NCI-H1930 (cell line): ENCODE measurements at regions not wholly inside any gene's neighbourhood (a gene's known extent, or its start where the extent isn't known, plus 50 kb on each side); places are given as distances from the start of the nearest gene placed in this dataset.
"Not testable (repeated sequence)": the region's sequence is repeated elsewhere in the genome, so short reads cannot be mapped to it uniquely, and the experiment has no call there.

Experiments used
- DNase-seq, 2 experiments: peaks; one replicate each; lab custom pipeline; 2025; lab: John Stamatoyannopoulos, UW

DNA sequence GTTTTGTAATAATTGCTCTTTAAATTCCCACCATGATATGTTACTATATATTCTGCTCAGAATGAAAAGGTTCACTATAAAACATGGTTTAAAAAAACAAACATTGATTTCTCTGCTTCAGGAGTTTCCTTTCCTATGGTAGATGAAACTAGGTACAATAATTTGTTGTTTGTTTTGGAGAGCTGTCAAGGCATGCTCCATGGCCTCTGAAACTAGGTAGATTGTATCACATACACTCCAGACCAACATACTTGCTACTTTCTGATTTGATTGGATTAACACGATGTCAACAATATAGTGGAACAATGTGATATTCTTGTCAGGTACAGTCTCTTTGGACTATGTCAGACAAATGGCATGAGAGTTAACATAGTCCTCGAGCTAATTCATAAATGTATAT lies 452.7 kb upstream of the CDH9 start:
- no peak for DNase-seq

DNA sequence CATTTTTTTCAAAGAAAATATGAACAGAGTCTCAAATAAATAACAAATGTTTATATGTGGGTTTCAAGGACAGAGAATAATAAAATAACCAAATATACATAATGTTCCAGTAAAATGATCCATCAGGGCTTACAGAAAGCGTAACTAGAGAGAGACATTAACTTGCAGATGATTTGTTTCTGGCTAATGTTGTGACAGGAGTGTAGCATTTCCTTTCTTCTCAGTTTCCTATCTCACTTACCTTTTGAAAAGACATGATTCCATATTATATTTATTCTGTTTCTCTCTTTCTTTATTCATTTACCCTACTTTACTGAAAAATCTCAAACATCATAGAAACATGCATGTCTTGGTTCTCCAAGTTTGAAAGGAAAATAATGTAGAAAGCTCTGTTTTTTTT lies 451.3 kb upstream of the CDH9 start:
- no peak for DNase-seq

DNA sequence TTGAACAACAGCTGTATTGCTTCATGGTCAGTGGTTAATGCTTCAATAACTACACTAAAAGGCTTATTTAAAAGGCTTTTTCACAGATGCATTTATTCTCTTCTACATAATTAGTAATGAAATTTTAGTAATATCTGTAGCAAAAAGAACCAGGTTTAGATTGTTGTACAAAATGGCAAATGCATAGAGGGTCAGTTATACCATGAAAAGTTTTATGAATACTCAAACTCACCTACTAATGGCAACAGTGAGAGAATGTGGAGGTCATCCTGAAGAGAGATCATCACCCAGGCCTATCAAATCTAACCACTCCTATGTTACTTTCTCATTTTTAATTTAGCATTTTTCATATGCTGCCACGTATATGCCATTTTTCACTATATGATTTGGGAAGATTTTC lies 444.3 kb upstream of the CDH9 start:
- no peak for DNase-seq

DNA sequence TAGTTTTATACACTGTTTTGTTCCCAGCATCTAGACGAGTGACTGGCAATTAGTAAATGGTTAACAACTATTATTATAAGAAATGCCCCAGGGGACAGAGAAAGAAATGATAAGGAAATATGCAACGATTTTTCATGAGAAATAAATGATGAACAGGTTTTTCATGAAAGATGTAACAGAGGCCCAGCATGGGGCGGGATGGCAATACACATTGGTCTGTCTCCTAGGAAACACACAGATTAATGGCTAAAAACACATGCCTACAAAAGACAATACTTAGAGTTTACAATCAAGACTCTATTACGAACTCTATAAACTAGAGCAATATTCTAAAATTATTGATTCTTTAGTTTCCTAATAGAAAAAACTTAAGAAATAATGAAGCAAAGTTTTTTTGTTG lies 441.5 kb upstream of the CDH9 start:
- no peak for DNase-seq

DNA sequence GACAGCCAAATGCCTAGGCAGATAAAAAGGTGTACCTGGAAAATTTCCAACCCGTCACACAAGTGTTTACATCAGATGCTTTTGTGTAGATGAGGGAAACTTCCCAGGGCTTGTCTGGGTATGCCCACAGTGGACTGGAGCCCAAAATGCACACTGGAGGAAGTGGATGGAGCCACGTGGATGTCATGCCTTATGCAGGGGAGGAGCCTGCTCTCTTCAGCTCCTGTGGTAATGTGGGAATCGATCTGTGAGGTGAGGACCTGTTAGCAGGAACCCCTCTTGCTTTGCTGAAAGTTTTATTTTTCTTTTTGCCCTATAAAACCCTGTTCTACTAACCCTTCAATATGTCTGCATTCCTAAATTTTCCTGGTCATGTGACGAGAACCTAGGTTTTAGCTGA lies 439.2 kb upstream of the CDH9 start:
- DNase-seq, result no peak

DNA sequence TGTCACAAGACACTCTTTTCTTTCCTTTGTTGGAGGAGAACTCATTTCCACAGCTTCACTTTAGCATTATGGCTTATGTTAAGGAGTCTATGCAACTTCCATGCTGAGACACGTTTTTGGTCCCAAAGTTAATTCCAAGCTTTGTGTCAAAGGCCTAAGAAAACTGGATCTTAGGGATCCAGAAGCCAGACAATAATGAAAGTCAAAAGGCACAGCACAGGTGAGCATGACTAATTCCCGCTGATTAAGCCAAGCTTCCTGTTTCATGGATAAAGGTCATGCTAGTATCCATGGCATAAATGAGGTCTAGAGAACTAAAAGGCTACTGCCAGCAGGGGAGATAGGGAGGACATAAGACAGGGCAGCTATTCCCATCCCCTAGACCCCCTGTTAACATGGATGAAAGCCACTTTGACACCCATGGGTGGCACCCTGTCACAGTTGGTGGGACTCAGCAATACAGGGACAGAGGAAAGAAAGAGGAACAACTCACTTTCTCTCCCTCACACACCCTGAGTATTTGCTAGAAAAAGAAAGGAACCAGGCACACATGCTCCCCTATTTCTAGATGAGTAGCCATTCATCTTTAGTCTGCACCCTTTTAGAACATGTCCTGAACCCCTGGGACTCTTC lies 438.1 kb upstream of the CDH9 start:
- no peak for DNase-seq

DNA sequence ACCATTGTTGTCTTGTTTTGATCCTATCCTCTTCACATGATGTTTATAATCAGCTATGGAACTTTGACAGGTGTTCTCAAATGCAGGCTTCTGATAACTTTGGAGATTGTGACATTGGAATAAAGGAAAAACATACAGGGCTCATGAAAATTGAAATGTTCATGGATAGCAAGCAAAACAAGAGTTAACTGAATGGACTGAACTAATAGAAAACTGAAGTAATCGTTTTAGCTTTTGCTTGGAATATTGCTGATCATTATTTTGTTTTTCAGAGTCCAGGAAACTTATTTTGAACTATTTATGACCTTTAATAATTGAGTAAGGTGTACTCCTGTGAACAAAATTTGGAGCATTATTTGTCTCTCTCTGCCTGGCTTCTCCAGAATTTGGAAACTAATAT lies 436.7 kb upstream of the CDH9 start:
- no peak for DNase-seq

DNA sequence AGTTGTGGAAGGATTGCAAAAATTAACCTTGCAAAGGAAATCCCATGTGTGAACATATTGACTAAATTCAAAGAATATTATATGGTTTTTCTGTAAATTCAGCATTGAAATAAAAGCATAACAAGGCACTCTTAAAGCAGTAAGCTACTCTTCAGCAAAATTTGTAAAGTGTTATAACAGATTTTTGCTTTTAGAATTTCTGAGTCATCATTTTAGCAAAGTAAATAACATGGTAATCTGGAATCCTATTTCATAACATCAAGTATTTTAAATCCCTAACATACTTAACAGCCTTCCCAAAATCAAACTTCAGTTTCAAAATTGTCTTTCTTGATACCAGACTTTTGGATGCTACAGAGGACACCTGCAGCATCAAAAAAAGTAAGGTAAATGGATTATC lies 436.0 kb upstream of the CDH9 start:
- no peak for DNase-seq

DNA sequence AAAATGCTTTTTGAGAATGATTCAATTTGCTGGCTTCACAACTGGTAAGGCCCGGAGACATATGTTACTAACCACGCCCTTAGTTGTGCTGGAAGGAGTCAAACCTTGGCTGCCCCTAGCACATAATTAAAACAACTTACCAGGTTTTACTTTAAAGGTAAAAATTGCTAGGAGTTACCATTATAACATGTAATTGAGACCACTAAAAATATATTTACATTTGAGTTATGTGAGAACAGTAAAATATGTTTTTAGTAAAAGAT lies 435.6 kb upstream of the CDH9 start:
- no peak for DNase-seq

DNA sequence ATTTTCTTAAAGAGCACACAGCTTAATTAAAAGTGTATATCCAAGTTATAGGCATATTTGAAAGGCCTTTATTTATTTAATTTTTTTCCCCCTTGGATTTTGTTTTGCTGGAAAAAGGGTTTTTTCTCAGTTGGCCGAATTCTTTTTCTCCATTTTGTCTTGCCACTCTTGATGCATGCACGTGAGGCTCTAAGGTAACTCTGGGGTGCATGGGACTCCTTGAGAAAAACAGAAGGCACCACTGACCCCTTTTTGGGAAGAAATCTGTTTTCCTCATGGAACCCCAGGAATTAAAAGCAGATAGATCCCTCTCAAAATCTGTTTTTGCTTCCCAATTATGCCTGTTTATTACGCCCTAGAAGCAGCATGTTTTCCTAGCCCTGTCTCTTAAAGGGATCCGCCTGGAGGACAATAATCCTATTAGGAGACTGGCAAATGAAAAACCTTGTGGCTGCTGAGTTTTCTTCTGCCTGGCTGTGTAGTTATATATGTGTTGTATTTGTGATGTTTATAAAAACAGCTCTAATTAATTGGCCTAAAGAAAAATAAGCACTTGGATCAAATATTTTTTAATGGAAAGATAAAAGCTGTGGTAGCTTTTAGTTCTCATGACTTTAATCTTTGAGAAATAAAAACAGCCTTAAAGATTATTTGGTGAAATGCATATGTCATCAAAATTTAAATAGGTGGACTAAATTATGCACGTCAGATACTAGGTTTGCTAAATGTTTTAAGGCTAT lies 435.1 kb upstream of the CDH9 start:
- no peak for DNase-seq

DNA sequence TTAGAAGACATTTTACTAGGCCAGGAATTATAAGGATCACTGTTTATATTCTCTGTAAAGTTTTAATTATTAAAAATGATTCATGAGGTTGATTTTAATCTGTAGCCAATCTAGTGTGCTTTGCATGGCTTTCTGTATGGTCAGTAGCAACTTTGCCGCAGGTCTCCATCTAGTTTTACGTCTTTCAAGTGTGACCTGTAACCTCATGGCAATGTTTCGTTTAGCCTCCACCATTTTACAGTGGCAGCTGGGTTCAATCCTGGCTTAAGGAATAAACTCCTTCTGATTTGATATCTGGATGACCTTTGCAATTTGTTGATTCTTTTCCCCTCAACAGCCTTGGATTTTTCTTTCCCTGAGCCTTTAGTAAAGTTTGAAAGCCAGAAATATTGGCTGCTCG lies 434.5 kb upstream of the CDH9 start:
- DNase-seq, result no peak

DNA sequence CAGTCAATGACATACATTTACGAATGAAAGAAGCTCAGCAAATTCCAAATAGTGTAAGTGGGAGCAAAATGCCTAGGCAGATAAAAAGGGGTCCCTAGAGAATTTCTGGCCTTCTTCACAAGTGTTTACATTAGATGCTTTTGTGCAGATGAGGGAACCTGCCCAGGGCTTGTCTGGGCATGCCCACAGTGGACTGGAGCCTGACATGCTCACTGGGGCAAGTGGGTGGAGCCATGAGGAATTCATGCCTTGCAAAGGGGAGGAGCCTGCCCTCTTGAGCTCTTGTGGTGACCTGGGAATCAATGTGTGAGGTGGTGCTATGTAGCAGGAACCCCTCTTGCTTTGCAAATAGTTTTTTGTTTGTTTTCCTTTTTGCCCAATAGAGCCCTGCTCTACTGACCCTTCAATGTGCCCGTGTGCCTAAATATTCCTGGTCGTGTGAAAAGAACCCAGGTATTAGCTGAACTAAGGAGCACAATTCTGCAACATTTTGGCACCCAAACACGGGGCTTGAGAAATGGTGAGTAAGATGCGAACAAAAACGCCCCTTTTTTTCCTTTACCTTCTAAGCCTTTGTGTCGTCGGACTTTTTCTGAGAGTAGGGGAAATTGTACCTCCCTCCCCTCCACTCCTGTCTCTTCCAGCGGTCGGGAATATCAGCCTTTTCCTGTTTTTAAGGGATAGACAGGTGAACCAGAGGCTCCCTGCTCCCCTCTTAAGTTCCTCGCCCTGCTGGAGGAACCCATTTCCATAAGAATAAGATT lies 433.8 kb upstream of the CDH9 start:
- DNase-seq, result no peak

DNA sequence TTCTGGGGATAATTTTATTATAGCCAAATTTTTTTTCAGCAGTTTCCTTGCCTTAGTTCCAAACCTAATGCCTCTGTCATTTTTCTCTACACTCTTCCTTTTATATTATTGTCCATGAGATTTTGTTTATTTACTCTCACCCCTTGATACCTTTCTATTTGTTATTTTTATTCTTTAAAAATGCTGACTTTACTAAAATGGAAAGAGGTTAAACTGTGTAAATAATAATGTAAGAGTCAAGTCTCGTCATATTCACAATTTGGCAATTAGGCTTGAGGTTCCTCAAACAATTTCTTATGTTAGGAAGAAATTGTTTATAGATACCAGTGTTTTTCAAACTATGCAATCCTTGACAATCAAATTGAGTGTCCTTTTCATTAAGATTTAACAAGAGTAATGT lies 428.6 kb upstream of the CDH9 start:
- no peak for DNase-seq

DNA sequence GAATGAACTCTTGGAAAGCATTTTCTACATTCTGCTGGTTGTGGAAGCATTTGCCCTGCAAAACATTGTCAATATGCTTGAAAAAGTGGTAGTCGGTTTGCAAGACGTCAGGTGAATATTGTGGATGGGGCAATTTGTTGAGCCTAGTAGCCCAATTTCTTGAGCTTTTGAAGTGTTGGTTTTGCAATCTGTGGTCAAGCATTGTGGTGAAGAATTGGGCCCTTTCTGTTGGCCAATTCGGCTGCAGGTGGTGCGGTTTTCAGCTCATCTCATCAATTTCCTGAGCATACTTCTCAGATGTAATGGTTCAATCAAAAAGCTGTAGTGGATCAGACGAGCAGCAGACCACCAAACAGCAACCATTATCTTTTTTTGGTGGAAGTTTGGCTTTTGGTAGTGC lies 426.8 kb upstream of the CDH9 start:
- no peak for DNase-seq

DNA sequence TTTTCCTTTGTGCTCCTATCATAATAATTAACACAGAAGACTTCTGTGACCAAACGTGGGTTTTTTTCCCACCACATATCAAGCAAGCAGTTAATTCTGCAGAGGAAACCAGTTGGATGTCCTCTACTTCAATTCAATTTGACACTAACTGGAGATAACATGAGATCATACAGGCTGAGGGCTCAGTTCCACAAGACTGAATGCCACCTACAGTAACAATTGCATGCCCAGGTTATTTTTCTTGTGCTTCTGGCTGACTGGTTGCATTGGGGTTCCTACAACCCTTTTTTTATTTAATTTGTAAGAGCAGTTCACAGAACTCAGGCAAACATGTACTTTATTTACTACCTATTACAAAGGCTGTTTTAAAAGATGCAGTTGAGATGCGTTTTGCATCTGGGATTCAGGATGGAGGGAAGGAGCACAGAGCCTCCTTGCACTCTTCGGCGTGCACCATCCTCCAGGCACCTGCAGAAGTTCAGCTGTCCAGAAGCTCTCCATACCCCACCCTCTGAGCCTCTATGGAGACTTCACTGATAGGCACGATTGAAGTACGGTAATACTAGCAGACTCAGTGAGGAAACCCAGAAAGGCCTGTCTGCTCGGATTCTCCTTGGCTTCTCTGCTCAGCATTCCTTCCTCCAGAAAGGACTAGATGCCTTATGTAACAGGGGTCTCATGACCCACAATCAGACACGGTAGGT lies 425.2 kb upstream of the CDH9 start:
- no peak for DNase-seq

DNA sequence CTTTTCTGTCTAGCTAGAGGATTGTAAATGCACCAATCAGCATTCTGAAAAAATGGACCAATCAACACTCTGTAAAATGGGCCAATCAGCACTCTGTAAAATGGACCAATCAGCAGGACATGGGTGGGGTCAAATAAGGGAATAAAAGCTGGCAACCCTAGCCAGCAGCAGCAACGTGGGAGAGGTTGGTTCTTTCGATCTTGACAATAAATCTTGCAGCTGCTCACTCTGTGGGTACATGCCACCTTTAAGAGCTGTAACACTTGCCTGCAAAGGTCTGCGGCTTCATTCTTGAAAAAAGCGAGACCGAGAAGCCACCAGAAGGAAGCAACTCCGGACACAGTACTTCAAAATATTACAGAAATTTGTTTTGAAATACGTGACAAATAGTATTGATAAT lies 424.6 kb upstream of the CDH9 start:
- no peak for DNase-seq

DNA sequence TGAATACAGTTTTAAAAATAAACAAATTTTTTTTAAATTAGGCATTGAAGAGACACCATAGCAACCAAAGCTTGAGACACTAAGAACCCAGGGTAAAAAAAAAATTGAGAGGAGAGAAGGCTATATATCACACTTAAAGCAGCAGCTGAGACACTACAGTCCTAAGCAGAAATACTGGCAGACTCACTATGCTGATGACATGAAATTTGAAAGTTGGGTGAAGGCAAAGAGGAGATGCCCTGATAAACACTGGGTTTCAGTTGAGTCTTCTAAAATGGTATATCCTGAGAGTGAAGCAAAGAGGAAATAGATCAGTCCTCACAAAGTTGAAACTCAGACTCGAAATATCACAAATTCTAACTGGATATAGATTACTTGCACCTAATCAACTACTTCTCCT lies 419.9 kb upstream of the CDH9 start:
- DNase-seq, result no peak

DNA sequence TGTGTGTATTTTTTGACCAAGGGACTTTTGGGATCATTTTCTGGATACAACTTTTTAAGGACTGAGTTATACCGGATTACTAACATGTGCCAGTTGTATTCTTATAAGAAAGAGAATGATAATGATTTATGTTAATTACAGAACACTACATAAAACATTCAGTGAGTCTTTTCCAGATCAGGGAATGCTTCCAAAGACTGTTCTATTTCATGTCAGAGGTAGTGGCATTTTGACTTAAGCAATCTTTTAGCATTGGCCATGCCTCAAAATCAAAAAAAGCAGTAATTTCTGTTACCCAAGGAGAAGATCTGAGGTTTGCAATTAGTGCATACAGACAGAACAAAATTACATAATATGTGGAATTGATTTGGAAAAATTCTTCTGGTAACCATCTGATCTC lies 413.0 kb upstream of the CDH9 start:
- DNase-seq, result no peak

DNA sequence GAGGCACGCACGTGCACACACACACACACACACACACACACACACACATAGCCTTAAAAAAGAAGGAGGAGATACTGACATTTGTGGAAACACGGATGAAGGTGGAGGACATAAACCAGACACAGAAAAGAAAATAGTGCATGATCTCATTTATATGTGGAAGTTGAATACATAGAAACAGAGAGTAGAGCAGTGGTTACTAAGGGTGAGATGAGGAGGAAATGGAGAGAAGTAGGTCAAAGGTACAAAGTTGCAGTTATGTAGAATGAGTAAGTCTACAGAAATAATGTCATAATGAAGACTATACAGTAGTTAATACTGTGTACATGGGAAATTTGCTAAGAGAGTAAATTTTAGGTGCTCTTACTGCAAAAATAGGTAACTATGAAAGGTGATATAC lies 412.2 kb upstream of the CDH9 start:
- no peak for DNase-seq

DNA sequence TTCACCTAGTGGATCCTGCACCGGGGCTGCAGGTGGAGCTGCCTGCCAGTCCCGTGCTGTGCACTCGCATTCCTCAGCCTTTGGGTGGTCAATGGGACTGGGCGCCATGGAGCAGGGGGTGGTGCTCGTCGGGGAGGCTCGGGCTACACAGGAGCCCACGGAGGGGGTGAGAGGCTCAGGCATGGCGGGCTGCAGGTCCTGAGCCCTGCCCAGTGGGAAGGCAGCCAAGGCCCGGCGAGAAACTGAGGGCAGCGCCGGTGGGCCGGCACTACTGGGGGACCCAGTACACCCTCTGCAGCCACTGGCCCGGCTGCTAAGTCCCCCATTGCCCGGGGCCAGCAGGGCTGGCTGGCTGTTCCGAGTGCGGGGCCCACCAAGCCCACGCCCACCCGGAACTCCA lies 401.0 kb upstream of the CDH9 start:
- DNase-seq, result not testable (repeated sequence)

DNA sequence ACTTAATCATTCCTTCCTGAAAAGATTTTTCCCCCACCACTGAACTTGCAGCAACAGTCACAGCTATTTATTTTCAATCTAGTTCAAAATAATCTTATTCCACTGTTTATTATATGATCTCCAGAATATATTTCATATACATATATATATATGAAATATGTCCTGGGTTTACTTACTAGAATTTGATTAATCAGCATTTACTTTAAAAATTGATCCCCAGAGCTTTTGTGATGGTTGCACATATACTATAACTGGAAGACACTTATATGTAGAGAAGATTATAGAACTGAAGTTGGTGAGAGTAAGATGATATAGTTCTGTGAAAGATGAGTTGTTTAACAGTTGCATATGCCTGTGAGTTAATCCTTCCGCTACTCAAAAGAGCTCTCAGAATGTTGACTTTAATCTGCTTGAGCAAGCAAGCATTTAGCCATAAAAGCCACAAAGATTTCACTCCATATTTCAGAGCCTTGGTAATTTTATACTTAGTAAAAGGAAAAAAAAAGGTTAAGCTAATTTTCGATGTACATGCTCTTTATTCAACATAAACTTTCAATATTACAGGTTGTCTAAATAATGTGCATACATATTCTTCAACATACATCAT lies 399.3 kb upstream of the CDH9 start:
- no peak for DNase-seq

DNA sequence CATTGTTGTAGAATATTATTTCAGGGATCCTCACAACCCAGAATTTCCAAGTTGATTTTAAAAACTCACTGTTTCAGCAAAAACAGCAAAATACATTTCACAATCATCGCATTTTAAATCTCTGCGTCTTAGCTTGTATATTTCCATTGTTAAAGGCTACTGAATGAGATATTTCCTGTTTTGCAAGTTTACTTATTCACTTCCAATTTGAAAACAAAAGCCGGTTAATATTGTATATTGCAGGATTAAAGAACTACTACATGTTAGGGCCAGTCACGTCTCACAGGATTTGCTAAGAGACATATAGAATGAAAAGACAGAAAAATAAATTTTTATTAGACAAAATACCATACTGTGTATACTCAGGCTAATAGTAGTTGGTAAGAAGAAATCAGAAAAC lies 395.9 kb upstream of the CDH9 start:
- DNase-seq, result no peak

DNA sequence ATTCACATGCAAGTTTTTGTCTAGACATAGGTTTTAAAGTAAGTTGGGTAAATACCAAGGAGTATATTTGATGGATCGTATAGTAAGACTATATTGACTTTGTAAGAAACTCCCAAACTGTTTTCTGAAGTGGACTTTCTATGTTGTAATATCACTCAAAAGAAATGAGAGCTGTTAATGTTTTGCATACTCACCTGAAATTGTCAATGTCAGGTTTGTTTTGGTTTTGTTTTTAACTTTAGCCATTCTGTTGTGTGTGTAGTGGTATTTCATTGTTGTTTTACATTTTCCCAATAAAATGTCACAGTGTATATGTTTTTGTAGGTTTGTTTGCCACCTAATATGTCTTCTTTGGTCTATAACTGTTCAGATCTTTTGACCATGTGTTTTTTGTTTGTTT lies 375.7 kb upstream of the CDH9 start:
- DNase-seq, result no peak
